Epidermal melanocyte (primary cell): ENCODE measurements at regions not wholly inside any gene's neighbourhood (a gene's known extent, or its start where the extent isn't known, plus 50 kb on each side); places are given as distances from the start of the nearest gene placed in this dataset.
A peak's percentile ranks its signal among the peaks of the same experiment; 100 is the strongest.
"Not testable (repeated sequence)": the region's sequence is repeated elsewhere in the genome, so short reads cannot be mapped to it uniquely, and the experiment has no call there.

ENCODE experiments used
- DNase-seq: peaks from one replicate; pipeline ENCODE4 v3.0.0; 2011; ENCODE audit warnings: low spot score; ENCODE audit not compliant: insufficient read length

DNA sequence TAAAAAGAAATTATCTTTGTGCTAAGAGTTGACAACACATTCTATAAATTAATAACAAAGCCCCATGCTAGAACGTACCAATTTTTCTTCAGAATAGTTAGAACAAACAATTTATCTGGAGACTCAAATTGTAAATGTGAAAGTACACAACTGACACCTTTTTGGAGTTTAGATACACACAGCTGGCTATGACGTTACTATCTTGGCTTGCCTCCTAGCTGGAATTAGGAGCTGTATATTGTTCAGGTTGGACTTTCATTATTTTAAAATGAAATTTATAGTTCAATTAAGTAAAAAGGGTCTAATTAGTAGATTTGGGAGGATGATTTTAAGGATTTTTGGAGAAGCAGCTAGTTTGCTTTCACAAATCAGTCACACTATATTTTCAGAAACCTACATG lies 393.9 kb upstream of the RIOK2 start:
- no peak for DNase-seq

DNA sequence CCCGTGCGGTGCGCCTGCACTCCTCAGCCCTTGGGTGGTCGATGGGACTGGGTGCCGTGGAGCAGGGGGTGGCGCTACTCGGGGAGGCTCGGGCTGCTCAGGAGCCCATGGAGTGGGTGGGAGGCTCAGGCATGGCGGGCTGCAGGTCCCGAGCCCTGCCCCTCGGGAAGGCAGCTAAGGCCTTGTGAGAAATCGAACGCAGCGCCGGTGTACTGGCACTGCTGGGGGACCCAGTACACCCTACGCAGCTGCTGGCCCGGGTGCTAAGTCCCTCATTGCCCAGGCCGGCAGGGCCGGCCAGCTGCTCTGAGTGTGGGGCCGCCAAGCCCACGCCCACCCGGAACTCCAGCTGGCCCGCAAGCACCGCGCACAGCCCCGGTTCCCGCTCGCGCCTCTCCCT lies 396.9 kb upstream of the RIOK2 start:
- DNase-seq, result not testable (repeated sequence)

DNA sequence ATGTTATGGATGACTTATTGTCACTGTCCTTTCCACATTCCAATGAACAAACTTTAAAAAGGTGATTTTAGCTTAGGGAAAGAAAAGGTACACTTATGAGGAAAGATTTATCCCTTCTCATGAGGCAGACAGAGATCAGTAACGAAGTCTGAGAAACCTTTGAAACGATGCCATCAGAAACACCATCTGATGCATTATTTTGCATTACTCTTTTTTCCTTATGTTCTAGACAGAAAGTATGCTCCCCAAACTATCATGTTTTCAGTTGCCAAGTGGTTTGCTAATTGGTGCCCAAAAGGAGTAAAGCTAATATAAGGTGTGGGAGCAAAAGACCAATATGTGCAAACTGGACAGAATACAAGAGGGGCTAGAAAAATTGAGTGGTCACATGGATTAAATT lies 397.7 kb upstream of the RIOK2 start:
- no peak for DNase-seq

- DNase-seq, result no peak
These were observed 408.7 kb upstream of the RIOK2 start for GRCh38 chr5:97591781-97592180.

GRCh38 chr5:97600486-97600885 lies 417.4 kb upstream of the RIOK2 start:
- DNase-seq, result no peak

DNA sequence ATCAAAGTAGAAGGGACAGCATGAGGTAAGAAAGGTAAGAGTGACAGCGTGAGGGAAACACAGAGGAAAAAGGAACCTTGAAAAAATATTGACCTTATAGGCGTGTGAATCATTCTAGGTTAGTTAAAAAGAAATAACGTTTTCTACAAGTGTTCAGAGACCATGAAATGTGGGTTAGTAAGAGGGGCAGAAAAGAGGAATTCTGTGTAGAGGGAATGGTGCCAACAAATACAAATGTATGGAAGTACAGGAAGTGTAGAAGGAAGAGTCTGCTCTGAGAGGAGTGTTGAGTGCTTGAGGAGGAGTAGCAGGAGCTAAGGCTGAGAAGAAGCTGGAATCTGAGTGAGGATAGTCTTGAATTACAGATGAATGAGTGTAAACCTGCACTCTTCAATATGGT lies 418.6 kb upstream of the RIOK2 start:
- no peak for DNase-seq

DNA sequence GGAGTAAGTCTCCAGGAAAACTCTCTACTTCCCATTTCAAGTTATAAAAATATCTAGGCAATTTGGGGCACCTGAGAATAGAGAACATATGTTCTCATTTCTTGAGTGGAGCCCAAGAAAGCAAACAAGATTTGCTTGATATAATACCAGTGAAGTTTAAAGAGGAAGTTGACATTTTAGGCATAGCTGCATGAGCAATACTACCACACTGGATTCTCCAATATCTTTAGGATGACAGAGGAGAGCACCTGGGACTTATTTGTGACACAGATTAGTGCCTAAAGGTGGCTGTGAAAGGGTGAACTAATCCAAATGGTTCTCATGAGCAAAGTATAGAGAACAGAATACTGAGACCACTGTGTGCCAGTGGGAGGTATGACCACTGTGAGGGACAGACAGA lies 423.5 kb upstream of the RIOK2 start:
- DNase-seq, result no peak

DNA sequence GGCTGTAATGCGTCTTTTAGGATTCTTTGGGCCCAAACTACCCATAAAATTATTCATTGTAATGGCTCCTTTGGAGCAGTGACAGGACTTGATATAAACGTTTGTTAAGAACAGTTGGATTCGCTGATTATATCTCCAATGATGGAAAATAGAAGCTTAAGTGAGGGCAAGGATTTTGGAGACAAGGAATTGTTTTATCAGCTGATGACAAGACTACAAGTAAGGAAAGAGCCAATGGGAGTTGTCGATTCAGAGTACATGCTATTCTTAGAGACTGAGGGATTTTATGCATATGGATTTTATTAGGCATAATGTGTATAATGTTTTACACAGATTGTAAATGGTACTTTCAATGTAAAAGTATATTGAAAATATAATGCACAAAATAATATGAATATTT lies 425.5 kb upstream of the RIOK2 start:
- no peak for DNase-seq

DNA sequence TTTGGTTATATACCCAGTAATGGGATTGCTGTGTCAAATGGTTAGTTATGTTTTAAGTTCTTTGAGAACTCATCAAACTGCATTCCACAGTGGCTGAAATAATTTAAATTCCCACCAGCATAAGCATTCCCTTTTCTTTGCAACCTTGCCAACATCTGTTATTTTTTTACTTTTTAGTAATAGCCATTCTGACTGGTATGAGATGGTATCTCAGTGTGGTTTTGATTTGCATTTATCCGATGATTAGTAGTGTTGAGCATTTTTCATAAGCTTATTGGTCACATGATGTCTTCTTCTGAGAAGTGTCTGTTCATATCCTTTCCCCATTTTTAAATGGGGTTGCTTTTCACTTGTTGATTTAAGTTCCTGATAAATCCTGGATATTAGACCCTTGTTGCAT lies 435.7 kb upstream of the RIOK2 start:
- no peak for DNase-seq

GRCh38 chr5:97623441-97623840 lies 440.4 kb upstream of the RIOK2 start:
- DNase-seq, result no peak

GRCh38 chr5:97624886-97625285 lies 441.8 kb upstream of the RIOK2 start:
- DNase-seq, result no peak

DNA sequence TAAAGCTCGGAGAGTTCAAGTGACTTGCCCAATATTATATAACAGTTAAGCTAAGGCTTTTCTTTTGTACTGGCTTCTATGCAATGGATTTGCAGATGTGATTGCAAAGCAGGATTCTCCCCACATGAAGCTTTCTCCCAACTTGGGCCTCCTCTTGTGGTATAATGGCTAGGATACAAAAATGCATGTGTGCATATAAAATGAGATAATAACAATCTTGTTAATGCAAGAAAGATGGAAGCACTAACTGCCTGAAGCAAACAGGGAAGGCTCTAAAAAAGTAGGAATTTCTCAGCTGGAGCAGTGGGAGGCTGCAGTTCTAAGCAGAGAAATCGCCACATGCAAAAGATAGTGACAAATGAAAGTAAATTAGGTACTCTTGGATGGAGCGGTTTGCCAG lies 444.2 kb upstream of the RIOK2 start:
- no peak for DNase-seq

GRCh38 chr5:97628031-97628430 lies 445.0 kb upstream of the RIOK2 start:
- no peak for DNase-seq

GRCh38 chr5:97628807-97629206 lies 445.8 kb upstream of the RIOK2 start:
- DNase-seq, result no peak

GRCh38 chr5:97629276-97629675 lies 446.2 kb upstream of the RIOK2 start:
- DNase-seq, result peak; percentile 21

DNA sequence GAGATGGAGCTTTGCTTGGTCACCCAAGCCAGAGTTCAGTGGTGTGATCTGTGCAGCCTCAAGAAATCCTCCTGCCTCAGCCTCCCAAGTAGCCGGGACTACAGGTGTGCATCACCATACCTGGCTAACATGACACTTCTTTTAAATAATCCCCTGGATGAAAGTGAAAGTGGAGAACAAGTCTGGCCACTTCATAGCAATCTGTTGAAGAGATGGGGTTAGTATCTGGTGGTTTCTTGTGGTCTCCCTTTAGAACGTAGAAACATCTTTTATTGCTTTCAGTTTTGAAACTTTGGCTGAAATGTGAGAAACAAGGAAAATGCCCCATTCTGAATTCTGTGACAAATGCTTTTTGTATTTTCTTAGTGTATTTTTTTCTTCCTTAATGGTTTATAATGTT lies 452.5 kb upstream of the RIOK2 start:
- no peak for DNase-seq

DNA sequence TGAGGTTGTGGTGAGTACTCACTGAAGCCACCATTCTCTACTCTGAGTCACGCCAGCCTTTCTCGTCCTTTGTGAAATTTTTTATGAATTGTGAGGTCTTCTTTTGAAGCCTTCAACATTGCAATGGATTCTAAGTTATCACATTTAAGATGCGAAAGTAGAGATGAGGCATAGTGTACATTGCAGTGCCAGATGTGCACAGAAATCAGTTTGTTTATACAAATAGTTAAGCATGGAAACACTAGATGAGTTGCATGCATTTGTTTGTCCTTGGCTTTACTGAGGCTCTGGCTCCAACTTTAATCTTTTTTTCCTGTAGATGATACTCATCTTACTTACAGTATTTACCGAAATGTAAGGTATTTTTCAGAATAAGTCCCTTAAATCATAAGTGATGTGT lies 453.7 kb upstream of the RIOK2 start:
- no peak for DNase-seq

- no peak for DNase-seq
These were observed 458.0 kb upstream of the RIOK2 start for GRCh38 chr5:97641081-97641480.

- no peak for DNase-seq
These were observed 461.2 kb upstream of the RIOK2 start for GRCh38 chr5:97644206-97644605.

DNA sequence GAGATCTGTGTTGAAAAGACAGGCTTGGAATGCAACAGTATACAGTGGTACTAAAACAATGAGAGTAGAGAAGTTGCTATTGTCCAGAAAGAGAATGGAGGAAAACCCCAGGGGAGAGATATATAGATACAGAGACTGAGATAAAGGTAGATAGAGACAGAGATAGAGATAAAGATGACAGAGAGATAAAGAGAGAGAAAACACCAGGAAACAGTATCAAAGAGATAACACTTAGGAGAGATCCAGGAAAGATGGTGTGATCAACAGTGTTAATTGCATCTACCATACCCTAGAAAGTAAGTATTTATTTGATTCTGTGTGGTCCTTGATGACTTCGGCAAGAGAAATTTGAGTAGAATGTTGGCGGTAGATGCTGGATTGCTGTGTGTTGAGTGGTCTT lies 461.8 kb upstream of the RIOK2 start:
- no peak for DNase-seq

- no peak for DNase-seq
These were observed 474.2 kb upstream of the RIOK2 start for GRCh38 chr5:97657239-97657638.

GRCh38 chr5:97658116-97658900 lies 475.3 kb upstream of the RIOK2 start:
- DNase-seq, result no peak

DNA sequence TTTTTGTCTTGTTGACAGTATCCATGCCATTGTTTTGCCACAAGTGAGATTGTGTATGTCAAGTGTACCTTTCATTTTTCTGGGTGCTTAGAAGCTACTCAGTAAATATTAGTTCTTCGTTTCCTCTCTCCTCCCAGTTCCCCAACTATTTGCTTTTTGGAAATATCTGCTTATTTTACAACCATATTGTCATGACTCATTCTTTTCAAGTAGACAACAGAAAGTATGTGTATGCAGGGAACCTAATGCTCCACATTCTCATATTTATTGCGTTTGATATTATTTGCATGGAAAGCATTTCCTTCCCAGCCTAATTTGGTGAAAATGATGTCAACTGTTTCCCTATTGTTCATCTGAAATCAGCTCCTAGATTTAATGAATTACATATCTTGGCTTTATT lies 483.7 kb upstream of the RIOK2 start:
- no peak for DNase-seq

DNA sequence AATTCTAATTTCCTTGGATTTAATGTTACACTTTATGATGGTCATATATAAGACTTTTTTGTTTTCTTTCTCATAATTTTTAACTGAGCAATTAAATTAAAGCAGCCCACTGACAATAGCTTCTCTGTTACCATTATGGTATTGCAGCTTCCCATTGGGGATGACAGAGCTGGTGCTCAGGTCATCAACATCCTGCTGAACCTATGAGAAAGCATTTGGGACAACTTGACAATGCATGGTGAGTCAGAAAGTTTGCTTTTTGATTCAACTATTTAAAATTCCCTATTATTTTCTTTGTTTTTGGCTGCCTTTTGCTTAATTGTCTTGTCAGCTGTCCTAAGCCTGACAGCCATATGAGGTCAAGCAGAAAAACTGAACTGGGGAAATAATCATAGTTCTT lies 487.4 kb upstream of the RIOK2 start:
- DNase-seq, result no peak
